ENCODE measurements at regions not wholly inside any gene's neighbourhood (a gene's known extent, or its start where the extent isn't known, plus 50 kb on each side); places are given as distances from the start of the nearest gene placed in this dataset.
A peak's percentile ranks its signal among the peaks of the same experiment; 100 is the strongest.

GRCh38 chr4:12873351-12873750, 610.8 kb downstream of the RAB28 start:
- DNase-seq (ENCODE audit: low read depth in 3 of 3) = no peak

- DNase-seq (ENCODE audit: low read depth in 3 of 3) = no peak
Observed at GRCh38 chr4:12861422-12861821, 622.7 kb downstream of the RAB28 start.

GRCh38 chr4:12852338-12853307, 631.5 kb downstream of the RAB28 start:
- no peak for DNase-seq (ENCODE audit: low read depth in 3 of 3)

- DNase-seq (ENCODE audit: low read depth in 3 of 3) = no peak
Observed at GRCh38 chr4:12846368-12846767, 637.8 kb downstream of the RAB28 start.

DNA sequence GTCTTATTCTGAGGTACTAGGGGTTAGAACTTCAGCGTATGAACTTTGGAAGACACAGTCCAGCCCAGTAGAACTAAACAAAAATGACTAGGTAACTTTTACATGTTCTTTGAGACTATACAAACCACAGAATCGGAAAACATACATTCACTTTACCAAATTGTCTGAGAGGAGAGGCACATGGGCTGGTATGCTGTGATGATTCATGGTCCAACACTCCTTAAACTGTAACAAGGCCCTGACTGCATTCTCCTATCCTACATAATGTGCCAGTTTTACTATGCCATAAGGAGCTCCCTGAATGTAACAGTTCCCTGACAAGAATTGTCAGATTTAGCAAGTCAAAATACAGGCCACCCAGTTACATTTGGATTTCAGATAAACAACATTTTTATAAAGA, 640.0 kb downstream of the RAB28 start:
- DNase-seq (ENCODE audit: low read depth in 3 of 3) = no peak

DNA sequence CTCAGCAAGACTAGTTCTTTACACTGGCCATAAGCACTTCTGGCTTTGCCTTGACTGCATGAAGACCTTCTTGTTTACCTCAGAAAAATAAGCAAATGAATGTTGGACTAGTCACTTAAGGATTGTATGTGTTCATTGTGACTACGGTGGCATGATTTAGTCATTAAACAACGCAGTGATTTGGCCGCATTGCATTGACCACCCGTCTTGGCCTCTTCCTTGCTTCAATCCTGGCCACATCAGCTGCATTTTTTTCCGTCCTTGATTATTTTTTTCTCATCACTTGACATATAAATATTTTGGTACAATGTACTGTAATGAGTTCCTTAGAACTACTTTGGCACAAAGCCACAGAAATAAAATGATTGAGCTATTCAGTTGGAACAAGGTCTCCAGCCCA, 656.2 kb downstream of the RAB28 start:
- no peak for DNase-seq (ENCODE audit: low read depth in 3 of 3)

GRCh38 chr4:12791536-12791935, 692.6 kb downstream of the RAB28 start:
- DNase-seq (ENCODE audit: low read depth in 3 of 3) = no peak

DNA sequence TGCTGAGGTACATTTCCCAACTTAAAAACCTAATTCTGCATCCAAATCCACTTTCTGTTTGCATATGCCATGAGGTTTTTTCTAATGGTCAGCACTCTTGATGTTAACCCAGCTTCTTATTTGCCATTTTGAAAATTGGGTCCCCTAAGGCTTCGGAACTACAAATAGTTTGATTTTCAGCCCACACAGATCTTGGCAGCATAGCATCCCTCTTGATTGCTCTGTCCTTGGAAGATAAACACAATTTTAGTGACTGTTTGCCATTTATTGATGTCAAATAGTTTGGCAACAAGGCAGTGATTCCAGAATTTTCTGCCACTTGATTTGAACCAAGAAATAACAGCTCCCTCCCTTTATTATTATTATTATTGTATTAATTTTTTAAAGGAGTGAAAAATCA, 696.9 kb downstream of the RAB28 start:
- DNase-seq (ENCODE audit: low read depth in 3 of 3) = no peak

- DNase-seq (ENCODE audit: low read depth in 3 of 3) = no peak
Observed at GRCh38 chr4:12778706-12779105, 705.4 kb downstream of the RAB28 start.

DNA sequence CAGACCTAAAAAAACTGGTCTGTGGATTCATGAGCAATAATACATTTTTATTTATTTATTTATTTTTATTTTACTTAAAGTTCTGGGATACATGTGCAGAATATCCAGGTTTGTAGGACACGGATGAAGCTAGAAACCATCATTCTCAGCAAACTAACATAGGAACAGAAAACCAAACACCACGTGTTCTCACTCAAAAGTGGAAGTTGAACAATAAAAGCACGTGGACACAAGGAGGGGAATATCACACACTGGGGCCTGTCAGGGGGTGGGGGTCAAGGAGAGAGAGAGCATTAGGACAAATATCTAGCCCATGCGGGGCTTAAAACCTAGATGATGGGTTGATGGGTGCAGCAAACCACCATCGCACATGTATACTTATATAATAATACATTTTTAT, 705.9 kb downstream of the RAB28 start:
- DNase-seq (ENCODE audit: low read depth in 3 of 3) = no peak

GRCh38 chr4:12770351-12770750, 713.8 kb downstream of the RAB28 start:
- no peak for DNase-seq (ENCODE audit: low read depth in 3 of 3)

- DNase-seq (ENCODE audit: low read depth in 3 of 3) = no peak
Observed at GRCh38 chr4:12761694-12762093, 722.4 kb downstream of the RAB28 start.

- DNase-seq (ENCODE audit: low read depth in 3 of 3) = no peak
Observed at GRCh38 chr4:12747154-12747553, 737.0 kb downstream of the RAB28 start.

DNA sequence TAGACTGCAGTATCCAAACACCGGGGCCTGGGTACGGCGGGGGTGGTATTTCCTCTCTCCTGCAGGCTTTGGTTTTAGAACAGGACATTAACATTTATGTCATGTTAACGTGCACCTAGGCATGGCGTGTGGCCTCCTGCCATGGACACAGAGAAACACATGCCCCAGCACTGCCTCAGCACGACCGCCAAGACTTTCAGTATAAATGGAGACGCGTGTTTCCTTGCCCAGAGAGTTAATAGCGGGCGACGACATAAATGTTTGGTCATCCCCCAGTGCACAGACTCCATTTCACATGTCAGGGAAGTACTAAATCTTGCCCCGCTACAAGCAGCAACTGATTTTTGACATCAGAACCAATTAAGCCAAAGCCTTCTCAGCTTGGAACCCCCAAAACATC, 737.9 kb downstream of the RAB28 start:
- no peak for DNase-seq (ENCODE audit: low read depth in 3 of 3)

GRCh38 chr4:12734586-12734985, 749.6 kb downstream of the RAB28 start:
- DNase-seq (ENCODE audit: low read depth in 3 of 3) = no peak

DNA sequence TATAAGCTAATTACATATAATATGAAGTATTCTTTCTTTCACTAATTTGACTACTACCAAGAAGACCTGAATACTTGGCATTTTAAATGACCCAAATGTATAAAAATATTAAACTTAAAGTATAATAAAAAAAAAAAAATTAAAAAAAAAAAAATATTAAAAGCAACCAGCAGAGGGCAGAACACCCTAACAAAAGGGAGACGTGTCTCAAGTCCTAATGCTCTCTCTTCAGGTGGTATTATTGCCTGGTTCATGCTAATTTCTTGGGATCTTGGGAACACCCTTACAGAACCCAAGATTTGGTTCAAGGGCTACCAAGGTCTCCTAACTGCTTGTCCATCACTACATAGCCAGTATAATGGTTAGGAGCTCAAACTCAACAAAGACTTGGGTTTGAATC, 754.8 kb downstream of the RAB28 start:
- DNase-seq (ENCODE audit: low read depth in 3 of 3) = peak in 1 of 3 donors; percentile 2

- DNase-seq (ENCODE audit: low read depth in 3 of 3) = no peak
Observed at GRCh38 chr4:12724510-12724909, 759.6 kb downstream of the RAB28 start.

- no peak for DNase-seq (ENCODE audit: low read depth in 3 of 3)
Observed at GRCh38 chr4:12723849-12724447, 760.2 kb downstream of the RAB28 start.

- DNase-seq (ENCODE audit: low read depth in 3 of 3) = no peak
Observed at GRCh38 chr4:12716896-12717295, 767.2 kb downstream of the RAB28 start.

- DNase-seq (ENCODE audit: low read depth in 3 of 3) = no peak
Observed at GRCh38 chr4:12712648-12713339, 771.3 kb downstream of the RAB28 start.

DNA sequence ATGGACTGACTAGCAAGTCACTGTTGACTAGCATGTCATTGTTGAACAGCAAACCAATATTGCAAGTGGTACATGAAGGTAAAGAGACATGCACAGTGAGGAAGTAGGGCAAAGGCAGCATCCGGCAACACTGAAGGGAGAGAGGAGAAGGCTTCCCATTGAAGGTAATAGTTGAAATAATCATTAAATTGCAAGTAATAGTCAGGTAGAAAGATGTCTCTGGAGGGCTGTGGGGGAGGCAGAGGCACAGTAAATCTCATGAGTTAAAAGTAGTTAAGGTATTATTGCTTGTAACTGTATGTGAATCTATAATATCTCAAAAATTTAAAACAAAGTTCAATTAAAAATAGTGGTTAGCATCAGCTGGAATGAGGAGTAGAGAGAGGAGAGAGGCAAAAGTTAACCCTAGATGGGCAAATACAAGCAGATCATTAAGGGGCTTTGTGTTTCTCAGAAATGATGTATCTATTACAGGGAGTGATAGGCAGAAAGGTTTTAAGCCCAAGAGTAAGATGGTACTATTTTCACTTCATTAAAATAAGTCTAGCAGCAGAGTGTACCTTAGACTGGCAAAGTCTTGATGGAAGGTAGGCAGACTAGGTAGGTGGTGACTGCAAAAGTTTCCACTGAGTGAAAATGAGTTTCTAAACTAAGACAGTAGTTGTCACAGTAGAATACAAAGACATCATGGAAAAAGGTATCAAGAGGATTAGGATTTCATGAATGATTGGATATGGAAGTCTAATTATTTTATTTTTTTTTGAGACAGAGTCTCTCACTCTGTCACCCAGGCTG, 776.6 kb downstream of the RAB28 start:
- no peak for DNase-seq (ENCODE audit: low read depth in 3 of 3)

DNA sequence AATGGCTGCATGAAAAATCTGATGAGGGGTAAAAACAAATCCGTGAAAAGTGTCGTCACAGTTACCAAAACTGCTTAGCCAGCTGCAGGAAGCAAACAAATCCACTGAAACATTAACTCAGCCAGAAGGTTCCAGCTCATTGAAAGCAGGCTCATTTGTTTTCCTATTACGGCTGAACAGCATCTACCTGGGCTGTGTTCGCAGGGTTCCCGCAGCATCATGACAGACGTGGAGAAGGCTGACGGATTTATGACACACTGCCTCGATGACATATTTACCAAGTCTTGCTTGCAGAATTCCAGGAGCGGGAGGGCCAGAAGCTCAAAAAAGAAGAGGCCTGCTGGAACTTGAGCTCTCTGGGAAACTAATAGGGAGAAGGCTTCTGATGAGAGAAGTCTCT, 781.1 kb downstream of the RAB28 start:
- DNase-seq (ENCODE audit: low read depth in 3 of 3) = no peak

Measured in stimulated activated CD4-positive, alpha-beta T cell treated with anti-CD3 and anti-CD28 coated beads, TNF-alpha, amount 100 ng/mL, for 48 hours (primary cell).